Activated T-helper 1 cell treated with anti-CD3 and anti-CD28 coated beads, Interleukin-2, amount 50 U/mL, for 16 hours (primary cell): ENCODE measurements at regions not wholly inside any gene's neighbourhood (a gene's known extent, or its start where the extent isn't known, plus 50 kb on each side); places are given as distances from the start of the nearest gene placed in this dataset.

Experiments used
- DNase-seq, 2 donors: peaks; one replicate each; pipeline ENCODE4 v3.0.0-alpha.2; 2020; ENCODE audit warnings: low read depth in 1 of 2, low spot score in 1 of 2

DNA sequence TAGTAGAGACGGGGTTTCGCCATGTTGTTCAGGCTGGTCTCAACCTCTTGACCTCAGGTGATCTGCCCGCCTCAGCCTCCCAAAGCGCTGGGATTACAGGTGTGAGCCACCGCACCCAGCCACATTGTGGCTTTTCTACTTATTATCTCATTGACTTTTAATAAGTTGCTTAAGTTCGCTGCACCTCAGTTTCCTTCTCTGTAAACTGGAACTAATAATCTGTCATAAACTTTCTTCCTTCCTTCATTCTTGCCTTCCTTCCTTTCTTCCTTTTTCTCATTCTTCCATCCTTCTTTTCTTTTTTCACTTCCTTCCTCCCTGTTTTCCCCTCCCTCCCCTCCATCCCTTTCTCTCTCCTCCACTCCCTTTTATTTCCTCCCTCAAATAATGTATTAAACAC lies 192.2 kb downstream of the MAF start:
- no peak for DNase-seq

DNA sequence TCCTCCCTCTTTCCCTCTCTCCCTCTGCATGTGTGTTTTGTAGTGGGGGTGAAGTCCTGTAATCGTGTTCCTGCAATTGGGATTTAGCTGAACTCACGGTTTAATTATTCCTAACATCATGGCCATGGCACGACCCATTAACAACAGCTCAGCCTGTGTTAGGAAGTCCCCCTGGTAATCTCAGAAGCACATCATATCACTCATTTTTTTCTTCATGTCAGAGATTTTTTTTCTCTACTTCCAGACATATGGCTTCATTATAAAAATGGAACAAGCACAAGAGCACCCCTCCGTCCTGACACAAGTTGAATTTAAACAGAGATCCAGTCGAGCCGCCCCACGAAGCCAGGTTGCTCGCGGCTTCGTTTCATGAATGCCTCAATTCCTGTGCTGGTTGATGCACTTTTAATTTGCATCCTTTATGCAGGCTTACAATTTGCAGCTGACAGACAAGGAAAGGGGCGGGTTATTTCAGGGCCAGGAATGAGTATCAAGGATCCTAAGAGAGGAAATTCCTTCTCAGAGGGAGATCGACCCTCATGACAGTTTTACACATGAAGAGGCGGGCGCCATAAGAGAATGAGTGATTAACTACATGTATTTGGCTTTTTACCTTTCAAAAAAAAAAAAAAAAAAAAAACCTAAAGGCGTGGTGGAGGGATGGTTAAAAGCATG lies 192.9 kb downstream of the MAF start:
- no peak for DNase-seq

DNA sequence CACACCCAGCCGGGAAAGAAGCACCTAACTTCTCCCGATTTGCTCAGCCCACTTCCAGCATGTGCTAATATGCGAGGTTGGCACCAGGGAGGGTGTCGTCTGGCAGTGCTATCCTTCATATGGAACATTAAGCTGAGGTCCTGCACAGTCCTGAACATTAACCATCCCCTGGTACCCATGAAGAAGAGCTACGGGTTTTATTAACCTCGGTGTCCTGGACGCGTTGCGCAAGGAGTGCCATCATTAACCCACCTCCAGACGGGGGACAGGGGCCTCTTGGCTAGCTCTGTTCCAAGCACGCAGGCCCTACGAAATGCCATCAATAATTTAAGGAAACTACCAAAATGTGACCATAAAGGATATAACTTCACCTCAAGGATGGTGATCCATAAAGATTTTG lies 193.5 kb downstream of the MAF start:
- no peak for DNase-seq

DNA sequence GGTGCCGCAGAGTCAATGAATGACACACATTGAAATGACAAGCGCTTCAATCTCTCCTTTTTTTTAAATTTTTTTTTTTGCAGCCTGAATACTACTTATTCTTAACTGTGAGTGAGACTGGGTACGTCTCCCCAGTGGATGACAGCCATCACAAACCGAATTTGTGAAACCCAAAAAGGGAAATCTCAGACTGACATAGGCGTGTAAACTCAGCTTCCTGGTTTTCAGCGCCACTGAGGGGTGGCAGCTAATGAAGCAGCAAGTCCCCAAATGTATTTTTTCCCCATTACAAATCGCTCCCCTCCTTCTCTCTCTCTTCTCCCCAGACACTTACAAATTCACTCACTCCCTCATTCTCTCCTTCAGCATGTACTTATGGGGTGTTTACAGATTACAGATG lies 196.0 kb downstream of the MAF start:
- DNase-seq: no peak

DNA sequence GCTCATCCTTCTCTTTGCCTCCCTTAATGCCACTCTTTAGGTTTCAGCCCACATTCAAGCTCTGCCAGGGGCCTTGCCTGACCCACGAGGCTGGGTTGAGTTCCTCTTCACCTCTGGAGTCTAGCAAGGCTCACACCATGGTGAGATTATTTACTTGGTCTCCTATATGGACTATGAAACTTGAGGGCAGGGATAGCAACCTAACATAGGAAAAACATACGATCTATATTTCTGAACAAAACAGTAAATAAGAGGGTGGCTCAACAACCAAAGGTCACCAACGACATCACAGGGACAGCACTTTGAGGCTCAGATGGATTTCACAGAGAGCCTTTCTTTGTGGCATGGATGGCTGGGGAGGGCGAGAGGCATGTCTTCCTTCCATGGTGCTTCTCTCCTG lies 197.0 kb downstream of the MAF start:
- DNase-seq: no peak

DNA sequence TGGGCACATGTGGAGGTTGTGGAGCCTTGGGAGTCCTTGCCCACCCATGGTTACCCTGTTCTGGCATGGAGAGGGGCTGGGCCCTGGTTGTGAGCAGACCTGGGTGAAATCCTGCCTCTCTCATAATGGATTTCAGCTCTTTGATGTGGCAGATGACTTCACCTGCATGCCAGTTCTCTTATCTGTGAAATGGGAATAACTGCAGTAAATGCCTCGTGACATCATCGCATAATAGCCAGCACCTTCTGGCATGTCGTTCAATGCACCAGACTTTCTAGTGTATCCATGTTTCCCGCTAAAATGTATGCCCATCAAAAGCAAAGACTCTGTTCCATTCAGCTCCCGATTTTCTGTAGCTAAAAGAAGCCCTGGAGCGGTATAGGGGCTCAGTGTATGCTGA lies 197.6 kb downstream of the MAF start:
- no peak for DNase-seq

DNA sequence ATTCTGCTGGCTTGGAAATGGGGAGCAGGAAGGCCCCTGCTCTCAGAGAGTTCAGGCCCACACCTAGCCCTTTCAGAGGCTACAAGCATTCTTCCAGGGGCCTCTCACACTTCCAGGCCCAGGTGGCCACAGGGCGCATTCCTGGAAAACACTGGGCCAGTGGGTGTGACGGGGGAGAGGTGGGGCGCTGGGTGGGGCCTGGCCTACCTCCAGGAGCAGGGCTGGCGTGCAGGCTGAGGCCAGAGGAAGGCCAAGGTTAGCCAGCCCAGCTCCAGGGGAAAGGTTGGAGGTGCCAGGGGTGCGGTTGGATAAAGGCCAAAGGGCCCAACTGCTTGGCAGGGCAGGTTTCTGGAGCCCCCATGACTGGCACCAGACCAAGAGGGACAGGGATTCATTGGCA lies 198.2 kb downstream of the MAF start:
- DNase-seq: no peak

DNA sequence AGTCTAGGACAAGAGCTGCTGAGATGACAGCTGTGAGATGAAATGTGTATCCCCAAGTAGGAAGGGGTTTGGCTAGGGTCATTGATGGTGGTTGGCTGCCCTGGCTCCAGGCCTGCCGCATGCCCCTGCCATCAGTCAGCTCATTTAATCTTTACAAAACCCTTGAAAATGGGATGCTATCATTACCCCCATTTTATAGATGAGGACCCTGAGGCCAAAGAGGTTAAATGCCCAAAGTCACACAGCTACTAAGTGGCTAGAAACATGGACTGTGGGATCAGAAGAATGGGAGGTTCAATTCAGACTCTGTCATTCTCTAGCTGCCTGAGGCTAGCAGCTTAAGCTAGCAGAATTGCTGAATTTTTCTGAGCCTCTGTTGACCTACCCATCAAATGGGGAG lies 198.8 kb downstream of the MAF start:
- no peak for DNase-seq

DNA sequence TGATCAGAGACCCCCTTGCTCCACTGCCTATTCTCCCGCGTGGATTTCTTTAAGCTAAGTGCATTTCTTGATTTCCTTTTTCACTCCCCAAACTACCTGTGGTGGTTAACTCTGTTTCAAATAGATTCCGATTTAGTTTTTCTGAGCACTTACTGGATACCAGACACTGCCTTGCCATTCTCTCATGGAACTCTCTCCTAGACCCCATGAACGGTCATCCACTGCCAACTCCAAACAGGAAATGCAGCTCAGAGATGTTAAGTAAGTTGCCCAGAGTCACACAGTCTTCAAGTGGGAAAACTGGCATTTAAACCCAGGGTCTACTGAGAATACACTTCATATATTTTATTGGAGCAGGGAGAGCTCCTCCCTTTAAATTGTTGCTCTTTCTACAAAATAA lies 199.4 kb downstream of the MAF start:
- no peak for DNase-seq

DNA sequence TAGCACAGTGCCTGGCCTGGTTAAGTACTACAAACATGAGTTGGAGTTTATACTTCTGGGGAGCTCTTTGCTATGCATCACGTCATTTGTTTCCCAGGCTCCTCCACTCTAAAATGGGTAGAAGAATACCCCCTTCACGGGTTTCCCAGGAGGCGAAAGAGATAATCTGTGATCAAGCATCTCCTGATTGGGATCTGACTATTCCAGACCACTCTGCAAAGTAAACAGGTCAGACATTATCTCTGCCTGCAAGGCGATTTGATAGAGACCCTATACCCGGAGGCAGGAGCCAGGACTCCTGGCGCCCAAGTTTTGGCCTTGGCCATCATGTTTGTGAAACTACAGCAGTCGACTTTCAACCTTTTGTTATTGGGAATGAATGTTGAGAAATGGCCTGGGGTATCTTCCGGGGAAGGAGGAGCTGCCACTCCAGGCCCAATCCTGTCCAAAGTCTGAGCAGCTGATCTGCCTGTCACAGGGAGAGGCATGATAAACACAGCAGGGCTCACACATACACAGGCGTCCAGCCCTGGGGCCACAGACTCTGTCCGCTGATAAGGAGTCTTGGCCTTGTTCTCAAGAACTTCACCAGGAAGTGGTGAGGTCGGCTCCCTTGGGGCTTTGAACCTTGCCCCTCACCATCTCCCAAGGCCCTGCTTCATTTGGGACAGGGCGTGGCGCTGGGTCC lies 199.9 kb downstream of the MAF start:
- no peak for DNase-seq

DNA sequence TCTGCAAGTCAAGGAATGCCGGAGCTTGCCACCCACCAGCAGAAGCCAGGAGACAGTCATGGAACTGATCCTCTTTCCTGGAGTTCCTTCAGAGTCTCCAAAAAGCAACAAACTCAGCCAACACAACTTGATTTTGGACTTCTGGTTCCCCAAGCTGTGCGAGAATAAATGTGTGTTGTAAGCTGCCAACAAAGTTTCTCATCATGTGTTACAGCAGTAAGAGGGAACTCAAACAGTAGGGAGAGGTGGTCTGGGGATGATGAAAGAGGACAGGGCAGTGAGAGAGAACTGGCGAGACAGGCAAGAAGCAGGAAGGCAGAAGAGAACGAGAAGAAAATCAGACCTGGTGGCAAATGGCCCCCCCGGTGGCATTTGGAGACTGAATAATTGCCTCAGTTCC lies 204.9 kb downstream of the MAF start:
- DNase-seq: no peak

DNA sequence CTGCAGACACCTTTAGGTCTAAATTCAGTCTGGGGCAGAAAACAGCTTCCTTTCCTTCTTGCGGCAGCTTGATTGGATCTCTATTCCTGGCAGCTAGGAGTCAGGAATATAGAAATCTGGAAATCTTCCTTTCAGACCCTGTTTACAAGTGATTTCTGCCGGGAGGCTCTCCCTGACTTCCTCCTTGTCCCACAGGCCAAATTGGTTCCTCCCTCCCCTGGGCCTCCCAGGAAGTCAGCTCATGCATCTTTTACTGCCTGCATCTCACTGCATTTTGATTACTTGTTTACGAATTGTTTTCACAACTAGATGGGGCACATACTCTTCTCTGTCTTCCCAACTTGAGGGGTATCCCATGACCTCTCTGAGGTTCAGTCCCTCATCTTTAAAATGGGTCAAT lies 206.3 kb downstream of the MAF start:
- DNase-seq: no peak

DNA sequence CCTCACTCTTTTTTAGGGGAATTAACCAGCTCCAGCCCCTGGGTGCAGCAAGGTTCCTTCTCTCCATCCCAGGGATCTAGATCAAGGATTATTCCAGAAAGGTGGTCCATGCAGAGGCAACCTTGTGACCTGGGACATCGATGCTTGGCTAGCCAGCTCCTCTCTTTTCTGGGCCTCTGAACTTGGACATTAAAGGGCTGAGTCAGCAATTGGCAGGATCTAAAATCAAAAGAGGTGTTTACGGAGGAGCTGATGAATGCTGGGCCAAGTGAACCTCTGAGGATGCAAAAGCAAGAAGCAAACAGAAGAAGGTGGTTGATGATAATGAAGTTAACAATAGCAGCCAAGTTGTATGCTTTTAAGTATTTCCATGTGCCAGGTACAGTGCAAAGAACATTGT lies 207.0 kb downstream of the MAF start:
- DNase-seq: no peak

DNA sequence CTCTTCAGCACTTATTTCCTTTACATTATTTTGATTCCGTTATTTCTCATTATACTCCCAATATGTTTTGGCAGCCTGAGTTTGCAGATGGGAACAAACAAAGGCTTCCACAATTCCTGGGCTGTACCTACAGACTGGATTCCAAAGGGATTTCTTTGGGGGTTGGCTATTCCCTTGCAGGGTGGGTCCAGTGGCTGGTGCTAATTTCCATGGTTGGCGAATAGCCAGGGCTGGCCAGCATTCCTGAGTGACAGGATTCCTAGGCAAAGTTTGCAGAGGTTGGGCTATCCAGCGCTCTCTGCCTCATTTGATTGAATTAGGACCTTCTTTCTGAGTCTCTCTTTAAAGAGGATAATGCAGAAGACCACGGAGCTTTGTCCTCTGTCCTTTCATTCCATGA lies 207.4 kb downstream of the MAF start:
- DNase-seq: no peak

DNA sequence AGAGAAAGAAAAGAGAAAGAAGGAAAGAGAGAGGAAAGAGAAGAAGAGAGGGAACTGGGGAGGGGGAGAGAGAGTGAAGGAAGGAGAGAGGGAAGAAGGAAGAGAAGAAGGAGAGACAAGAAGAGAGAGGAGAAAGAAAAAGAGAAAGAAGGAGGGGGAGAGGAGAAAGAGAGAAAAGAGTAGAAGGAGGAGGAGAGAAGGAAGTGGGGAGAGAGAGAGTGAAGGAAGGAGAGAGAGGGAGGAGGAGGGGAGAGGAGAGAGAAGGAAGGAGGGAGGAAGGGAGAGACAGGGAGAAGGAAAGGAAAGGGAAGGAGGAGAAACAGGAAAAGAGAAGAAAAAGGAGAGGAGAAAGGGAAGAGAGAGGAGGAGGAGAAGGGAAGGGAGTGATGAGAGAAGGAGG lies 208.5 kb downstream of the MAF start:
- DNase-seq: no peak

DNA sequence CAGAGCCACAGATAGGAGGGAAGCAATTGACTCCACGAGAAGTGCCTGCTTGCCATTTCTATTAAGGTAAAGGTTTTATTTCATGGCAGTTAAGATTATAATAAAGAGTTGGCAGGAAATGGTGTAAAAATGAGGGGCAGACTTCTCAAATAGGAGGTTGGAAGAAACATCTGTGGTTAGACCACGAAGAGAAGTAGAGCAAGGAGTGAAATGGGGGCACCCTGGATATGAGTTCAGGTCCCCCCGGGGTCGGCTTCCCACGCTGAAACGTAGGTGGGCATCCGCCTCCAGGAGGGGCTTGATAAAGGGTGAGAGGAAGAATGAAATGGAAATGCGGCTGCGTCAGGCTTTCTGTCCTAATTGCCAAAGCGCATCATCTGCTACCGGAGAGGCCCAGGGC lies 209.1 kb downstream of the MAF start:
- DNase-seq: no peak

DNA sequence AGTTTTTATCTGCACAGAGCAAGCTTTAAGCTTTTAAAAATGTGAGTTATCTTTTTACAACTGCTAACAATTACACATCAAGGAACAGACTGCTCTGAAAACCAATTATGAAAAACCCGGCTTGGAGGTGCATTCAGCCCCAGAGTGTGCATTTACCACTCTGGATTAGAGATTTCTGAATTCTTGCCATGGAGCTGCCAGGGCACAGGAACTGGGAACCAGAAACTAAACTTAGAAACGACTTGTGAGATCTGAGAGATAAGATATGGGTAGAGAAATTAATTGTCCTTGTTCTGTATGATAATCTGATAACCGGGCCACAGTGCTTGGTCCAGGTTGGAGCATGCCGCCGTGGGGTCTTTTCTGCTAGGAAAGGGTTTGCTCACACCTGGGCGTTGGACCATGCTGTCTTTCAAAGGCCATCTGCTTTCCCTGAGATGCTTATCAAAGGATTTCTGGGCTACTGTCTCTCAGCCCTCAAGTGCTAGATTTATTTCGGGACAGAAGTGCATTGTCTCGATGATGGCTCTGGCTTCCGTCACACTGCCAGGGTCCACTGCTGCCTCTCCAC lies 210.0 kb downstream of the MAF start:
- no peak for DNase-seq

DNA sequence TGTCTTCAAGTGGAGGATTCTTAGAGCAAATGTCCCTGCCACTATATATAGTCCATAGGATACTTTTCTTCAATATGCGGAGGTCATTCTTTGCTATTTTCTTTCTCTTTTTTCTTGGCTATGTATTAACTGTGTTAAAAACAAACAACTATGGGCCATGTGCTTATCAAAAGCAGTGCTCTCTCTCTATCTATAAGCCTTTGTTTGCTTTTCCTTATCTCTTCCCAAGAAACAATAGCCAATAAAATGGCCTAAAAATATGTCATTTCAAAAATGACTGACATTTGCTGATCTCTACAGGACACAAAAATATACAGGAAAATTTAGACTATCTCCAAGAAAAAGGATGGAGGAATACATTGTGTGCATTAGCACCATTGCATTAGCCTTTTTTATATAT lies 212.1 kb downstream of the MAF start:
- no peak for DNase-seq

DNA sequence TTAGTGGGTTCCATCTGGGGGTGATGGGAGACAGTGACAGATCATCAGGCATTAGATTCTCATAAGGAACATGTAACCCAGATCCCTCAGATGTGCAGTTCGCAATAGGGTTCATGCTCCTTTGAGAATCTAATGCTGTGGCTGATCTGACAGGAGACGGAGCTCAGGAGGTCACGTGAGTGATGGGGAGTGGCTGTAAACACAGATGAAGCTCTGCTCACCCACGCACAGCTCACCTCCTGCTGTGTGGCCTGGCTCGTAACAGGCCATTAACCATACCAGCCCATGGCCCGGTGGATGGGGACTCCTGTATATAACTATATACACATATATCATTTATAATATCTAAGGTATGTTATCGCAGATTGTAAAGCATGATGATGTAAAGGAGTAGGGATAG lies 214.2 kb downstream of the MAF start:
- DNase-seq: no peak

DNA sequence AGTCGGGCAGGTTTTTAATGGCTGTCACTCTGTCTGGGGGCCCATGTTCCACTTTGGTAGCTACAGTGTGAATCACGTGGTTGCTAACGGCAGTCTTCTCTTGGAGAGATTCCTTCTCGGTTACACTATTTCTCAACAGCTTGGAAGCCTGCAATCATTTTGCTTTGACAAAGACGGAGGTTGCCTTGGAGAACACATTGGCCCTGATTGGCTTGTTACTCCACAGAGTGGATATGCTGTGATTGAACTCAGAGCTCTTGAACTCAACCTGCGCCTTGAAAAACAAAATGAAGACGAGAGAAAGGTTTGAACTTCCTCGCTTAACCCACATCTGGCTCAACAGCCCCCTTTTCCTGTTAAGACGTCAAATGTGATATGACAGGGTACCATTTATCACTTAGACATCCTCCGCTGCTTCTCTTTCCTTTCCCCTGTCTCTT lies 218.9 kb downstream of the MAF start:
- DNase-seq: no peak

DNA sequence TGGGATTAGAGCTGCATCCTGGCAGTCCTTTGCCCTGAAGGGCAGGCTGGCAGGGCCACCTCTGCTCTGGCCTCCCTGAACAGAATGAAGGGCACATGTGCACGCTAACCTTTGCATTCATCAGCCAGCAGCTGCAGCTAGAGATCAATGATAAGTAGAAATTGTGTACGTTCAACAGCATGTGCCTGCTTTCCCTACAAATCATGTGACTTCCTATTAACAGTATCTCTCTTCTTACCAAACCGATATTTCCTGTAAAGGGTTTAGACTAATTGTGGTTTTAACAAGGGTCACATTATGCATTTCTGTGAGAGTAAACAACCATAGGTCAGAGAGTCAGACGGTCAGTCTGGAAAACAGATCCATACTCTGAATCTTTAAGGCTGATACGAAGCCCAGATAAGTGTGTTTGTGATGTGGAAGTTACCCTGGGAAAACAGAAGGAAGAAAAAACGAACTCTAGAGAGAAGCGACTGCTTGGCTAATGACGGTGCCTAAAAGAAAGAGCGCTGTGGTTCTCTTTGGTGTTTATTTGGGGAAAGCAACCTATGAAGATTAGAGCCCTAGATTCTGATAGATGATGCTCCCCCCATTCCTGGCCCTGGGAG lies 219.4 kb downstream of the MAF start:
- DNase-seq: no peak

DNA sequence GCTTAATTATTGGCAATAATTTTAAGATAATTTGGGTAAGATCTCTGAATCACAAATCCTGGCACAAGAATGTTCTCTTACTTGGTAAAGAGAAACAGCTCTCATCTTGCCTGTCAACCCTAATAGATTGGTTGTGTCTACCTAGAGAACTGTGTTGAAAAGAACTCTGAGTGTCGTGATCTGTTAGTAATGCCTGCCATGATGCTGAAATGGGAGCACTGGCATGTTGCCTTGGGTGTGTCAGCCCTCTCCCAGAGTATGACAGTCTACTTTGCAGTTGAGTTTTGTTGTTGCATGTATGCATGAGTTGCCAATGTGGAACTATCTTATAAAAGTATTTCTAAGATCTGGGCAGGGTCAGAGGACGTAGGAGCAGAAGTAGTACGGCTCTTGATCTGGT lies 221.4 kb downstream of the MAF start:
- DNase-seq: no peak
